ENCODE measurements at regions not wholly inside any gene's neighbourhood (a gene's known extent, or its start where the extent isn't known, plus 50 kb on each side); places are given as distances from the start of the nearest gene placed in this dataset.

DNA sequence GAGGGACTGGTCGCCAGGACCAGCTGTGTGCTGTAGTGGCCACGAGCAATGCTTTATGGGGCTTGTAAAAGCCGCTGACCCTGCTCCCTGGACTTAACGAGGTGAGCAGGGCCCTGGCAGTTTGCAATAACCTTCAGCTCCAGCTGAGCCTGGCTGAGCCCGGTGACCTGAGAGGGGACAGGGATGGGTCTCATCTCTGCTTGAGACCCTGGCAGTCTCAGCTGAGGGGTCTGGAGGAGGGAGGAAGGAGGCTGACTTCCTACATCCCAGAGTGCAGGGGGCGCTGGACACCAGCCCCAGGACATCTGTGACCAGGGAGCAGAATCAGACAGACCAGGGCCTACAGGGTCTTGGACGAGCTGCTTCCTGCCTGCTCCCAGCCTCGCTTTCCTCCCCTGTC, 277.5 kb upstream of the MVB12B start:
- no peak overlapping the region for H3K4me3 ChIP-seq
- H3K36me3 ChIP-seq, result no peaks in the 10 kb centered on the region
- no peak overlapping the region for H3K27ac ChIP-seq
- 71% methylated on average over 6 of the region's 8 CpGs for WGBS
- no peak for DNase-seq (ENCODE audit: low spot score in 2 of 2)
- H3K27me3 ChIP-seq, result peaks cover 55% of the 10 kb centered on the region
- TF ChIP-seq POLR2A (IDR thresholded peaks at IDR 0.05), result no peak
- no peak for TF ChIP-seq POLR2AphosphoS5 (IDR thresholded peaks at IDR 0.05)
- TF ChIP-seq CTCF (IDR thresholded peaks at IDR 0.05), result no peak
- no peak for TF ChIP-seq EP300 (IDR thresholded peaks at IDR 0.05)
- peaks cover 2% of the 10 kb centered on the region for H3K9me3 ChIP-seq
- H3K4me1 ChIP-seq, result no peaks in the 10 kb centered on the region

DNA sequence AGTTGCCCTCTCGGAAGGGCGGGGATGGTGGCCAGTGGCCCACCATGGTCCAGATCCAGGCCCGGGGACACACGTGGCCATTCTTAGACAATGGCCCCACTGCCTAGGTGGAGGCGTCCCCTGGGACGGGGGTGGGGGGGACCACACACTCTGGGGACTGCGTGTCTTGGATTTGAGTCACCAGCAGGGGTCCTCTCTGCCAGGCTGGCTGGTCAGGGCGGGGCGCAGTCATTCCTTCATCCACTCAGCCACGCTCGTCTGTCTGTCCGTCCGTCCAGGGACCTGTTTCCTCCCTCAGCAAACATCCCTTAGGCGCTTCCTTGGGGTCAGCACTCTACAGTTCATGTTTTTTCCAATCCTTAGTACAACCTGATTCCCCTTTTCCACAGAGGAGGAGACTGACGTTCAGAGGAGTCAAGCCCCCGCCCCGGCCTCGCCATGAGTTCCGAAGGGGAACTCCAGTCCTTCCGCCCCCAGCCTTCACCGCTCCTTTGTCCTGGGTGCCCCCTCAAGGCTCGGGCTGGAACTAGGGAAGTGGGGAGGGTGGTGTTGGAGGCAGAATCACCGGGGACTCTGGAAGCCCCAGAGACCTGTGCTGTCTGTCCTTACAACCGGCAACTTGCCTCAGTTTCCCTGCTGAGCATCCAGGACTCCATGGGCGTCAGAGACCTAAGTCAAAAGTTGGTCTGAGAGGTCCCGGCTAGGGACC, 276.6 kb upstream of the MVB12B start:
- H3K27me3 ChIP-seq, result peaks cover 60% of the 10 kb centered on the region
- TF ChIP-seq POLR2A (IDR thresholded peaks at IDR 0.05), result no peak
- TF ChIP-seq CTCF (IDR thresholded peaks at IDR 0.05), result no peak
- TF ChIP-seq EP300 (IDR thresholded peaks at IDR 0.05), result no peak
- no peak for TF ChIP-seq POLR2AphosphoS5 (IDR thresholded peaks at IDR 0.05)
- 77% methylated on average over 20 of the region's 26 CpGs for WGBS

DNA sequence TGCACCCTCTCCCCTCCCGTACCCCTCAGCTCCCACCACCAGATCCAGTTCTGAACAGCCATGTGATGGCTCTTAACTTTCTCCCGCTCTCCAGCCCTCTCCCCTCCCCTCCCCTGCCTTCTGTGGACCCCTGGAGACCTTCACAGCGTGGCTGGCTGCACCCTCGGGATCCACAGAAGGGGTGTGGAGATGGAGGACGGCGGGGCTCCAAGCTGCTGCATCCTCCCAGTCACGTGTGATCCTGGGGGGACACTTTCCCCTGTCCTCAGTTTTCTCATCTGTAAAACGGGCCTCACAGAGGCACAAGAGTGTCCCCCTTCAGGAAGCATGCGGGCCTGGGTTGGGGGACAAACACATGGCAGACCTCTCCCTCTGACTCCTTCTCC, 276.0 kb upstream of the MVB12B start:
- H3K36me3 ChIP-seq, result no peaks in the 10 kb centered on the region
- no peak for DNase-seq (ENCODE audit: low spot score in 2 of 2)
- H3K4me1 ChIP-seq, result no peaks in the 10 kb centered on the region
- H3K27me3 ChIP-seq, result peaks cover 66% of the 10 kb centered on the region
- H3K4me3 ChIP-seq, result no peak overlapping the region
- TF ChIP-seq POLR2AphosphoS5 (IDR thresholded peaks at IDR 0.05), result no peak
- no peak for TF ChIP-seq POLR2A (IDR thresholded peaks at IDR 0.05)
- TF ChIP-seq EP300 (IDR thresholded peaks at IDR 0.05), result no peak
- TF ChIP-seq CTCF (IDR thresholded peaks at IDR 0.05), result no peak
- no peaks in the 10 kb centered on the region for H3K9me3 ChIP-seq
- 80% methylated on average over 9 of the region's 9 CpGs for WGBS
- H3K27ac ChIP-seq, result no peak overlapping the region

More for the DNA sequence above, 276.6 kb upstream of the MVB12B start:
- Histone ChIP-seq H3K9me3 (no peaks in the 10 kb centered on the region), H3K36me3 (no peaks in the 10 kb centered on the region), H3K4me1 (no peaks in the 10 kb centered on the region), H3K4me3 (no peak overlapping the region), H3K27ac (no peak overlapping the region)
- DNase-seq (ENCODE audit: low spot score in 2 of 2), result no peak

DNA sequence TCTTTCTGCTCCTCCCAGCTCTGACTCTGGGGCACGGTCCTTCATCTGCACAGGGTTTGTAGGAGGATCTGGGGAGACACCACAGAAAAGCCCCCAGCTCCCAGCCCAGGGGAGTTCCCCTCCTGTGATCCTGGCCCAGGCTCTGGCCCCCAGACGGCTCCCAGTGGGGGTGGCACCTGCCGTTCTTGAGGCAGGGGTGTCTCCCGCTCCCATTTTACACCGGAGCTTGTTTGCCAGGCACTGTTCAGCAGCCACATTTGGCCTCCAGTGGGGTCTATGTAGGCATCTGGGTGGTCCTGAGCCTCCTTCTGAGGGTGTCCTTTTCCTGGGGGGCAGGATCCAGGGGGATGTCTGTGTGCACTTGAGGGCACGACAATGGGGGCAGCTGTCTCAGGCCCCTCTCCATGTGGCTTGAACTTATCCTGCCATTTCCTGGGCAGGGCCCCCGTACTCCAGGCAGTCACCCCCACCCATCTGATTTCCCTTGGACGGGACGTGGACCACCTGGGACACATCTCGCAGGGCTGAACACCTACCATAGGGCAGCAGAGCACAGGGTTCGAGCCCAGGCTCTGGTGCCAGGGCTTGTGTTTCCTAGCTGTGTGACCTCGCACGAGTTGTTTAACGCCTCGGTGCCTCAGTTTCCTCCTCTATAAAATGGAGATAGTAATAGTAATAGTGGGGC, 275.0 kb upstream of the MVB12B start:
- no peaks in the 10 kb centered on the region for H3K4me1 ChIP-seq
- TF ChIP-seq EP300 (IDR thresholded peaks at IDR 0.05) (no peak), CTCF (IDR thresholded peaks at IDR 0.05) (no peak), POLR2A (IDR thresholded peaks at IDR 0.05) (no peak), POLR2AphosphoS5 (IDR thresholded peaks at IDR 0.05) (no peak)
- H3K4me3 ChIP-seq, result no peak overlapping the region
- DNase-seq (ENCODE audit: low spot score in 2 of 2), result no peak
- peaks cover 67% of the 10 kb centered on the region for H3K27me3 ChIP-seq
- no peaks in the 10 kb centered on the region for H3K9me3 ChIP-seq
- H3K36me3 ChIP-seq, result no peaks in the 10 kb centered on the region
- 81% methylated on average over 15 of the region's 15 CpGs for WGBS
- H3K27ac ChIP-seq, result no peak overlapping the region

GRCh38 chr9:126052791-126053190, 273.8 kb upstream of the MVB12B start:
- no peak overlapping the region for H3K4me3 ChIP-seq
- 86% methylated on average over 6 of the region's 6 CpGs for WGBS
- TF ChIP-seq CTCF (IDR thresholded peaks at IDR 0.05) (no peak), EP300 (IDR thresholded peaks at IDR 0.05) (no peak), POLR2A (IDR thresholded peaks at IDR 0.05) (no peak)
- H3K9me3 ChIP-seq, result no peaks in the 10 kb centered on the region
- H3K36me3 ChIP-seq, result no peaks in the 10 kb centered on the region
- no peaks in the 10 kb centered on the region for H3K4me1 ChIP-seq
- DNase-seq (ENCODE audit: low spot score in 2 of 2), result peak in 1 of 2 donors; percentile 35
- peaks cover 59% of the 10 kb centered on the region for H3K27me3 ChIP-seq
- no peak overlapping the region for H3K27ac ChIP-seq

Data from suprapubic skin (tissue), 4 donors.